Mesothelial cell of epicardium (in vitro differentiated cells): ENCODE measurements at regions not wholly inside any gene's neighbourhood (a gene's known extent, or its start where the extent isn't known, plus 50 kb on each side); places are given as distances from the start of the nearest gene placed in this dataset.
"Not testable (repeated sequence)": the region's sequence is repeated elsewhere in the genome, so short reads cannot be mapped to it uniquely, and the experiment has no call there.

Source experiments
- DNase-seq, 2 experiments: peaks; one replicate each; pipeline ENCODE4 v3.0.0; 2021; ENCODE audit warnings: low spot score in 2 of 2; ENCODE audit not compliant: unreplicated experiment in 2 of 2
- H3K27ac Mint-ChIP-seq: 2 replicates; pipeline ENCODE4 v1.8.0; 2021; ENCODE audit warnings: mixed read lengths
- H3K27me3 Mint-ChIP-seq: 2 replicates; pipeline ENCODE4 v1.8.0; 2021; ENCODE audit warnings: low read depth, mixed read lengths
- H3K36me3 Mint-ChIP-seq: 2 replicates; pipeline ENCODE4 v1.8.0; 2021; ENCODE audit warnings: mixed read lengths
- H3K4me1 Mint-ChIP-seq: 2 replicates; pipeline ENCODE4 v1.8.0; 2021; ENCODE audit warnings: mixed read lengths
- H3K4me3 Mint-ChIP-seq: 2 replicates; pipeline ENCODE4 v1.8.0; 2021; ENCODE audit warnings: mild to moderate bottlenecking, moderate library complexity, mixed read lengths
- H3K9me3 Mint-ChIP-seq: 2 replicates; pipeline ENCODE4 v1.8.0; 2021; ENCODE audit warnings: mixed read lengths
- CTCF ChIP-seq: fragments of 200-600 bp; sonication (generic); IDR thresholded peaks from one replicate; pipeline ENCODE4 v1.5.0; 2021; ENCODE audit warnings: antibody characterized with exemption; ENCODE audit not compliant: unreplicated experiment

GRCh38 chr3:144957398-144958101 lies 985.9 kb downstream of the DIPK2A start:
- no peak for DNase-seq
- no peak for TF ChIP-seq CTCF
- Mint-ChIP-seq H3K9me3 (peaks cover 2% of the 10 kb centered on the region), H3K27ac (no peak overlapping the region), H3K27me3 (no peaks in the 10 kb centered on the region), H3K4me3 (no peak overlapping the region), H3K36me3 (no peaks in the 10 kb centered on the region), H3K4me1 (no peaks in the 10 kb centered on the region)

- no peak for TF ChIP-seq CTCF
- Mint-ChIP-seq H3K9me3 (no peaks in the 10 kb centered on the region), H3K27me3 (no peaks in the 10 kb centered on the region), H3K27ac (no peak overlapping the region), H3K4me1 (no peaks in the 10 kb centered on the region), H3K4me3 (no peak overlapping the region), H3K36me3 (no peaks in the 10 kb centered on the region)
- DNase-seq, result no peak
Observed at GRCh38 chr3:144963810-144964209, 992.2 kb downstream of the DIPK2A start.

GRCh38 chr3:144966560-144966959 lies 994.9 kb downstream of the DIPK2A start:
- H3K9me3 Mint-ChIP-seq, result no peaks in the 10 kb centered on the region

GRCh38 chr3:144968750-144969350 lies 997.2 kb downstream of the DIPK2A start:
- H3K27me3 Mint-ChIP-seq, result no peaks in the 10 kb centered on the region
- H3K4me3 Mint-ChIP-seq, result no peak overlapping the region
- DNase-seq, result no peak
- H3K9me3 Mint-ChIP-seq, result no peaks in the 10 kb centered on the region
- no peak overlapping the region for H3K27ac Mint-ChIP-seq
- no peaks in the 10 kb centered on the region for H3K36me3 Mint-ChIP-seq
- no peak for TF ChIP-seq CTCF
- H3K4me1 Mint-ChIP-seq, result no peaks in the 10 kb centered on the region

More at GRCh38 chr3:144966560-144966959, 994.9 kb downstream of the DIPK2A start:
- TF ChIP-seq CTCF, result no peak
- Mint-ChIP-seq H3K4me1 (no peaks in the 10 kb centered on the region), H3K27me3 (no peaks in the 10 kb centered on the region), H3K36me3 (no peaks in the 10 kb centered on the region), H3K27ac (no peak overlapping the region), H3K4me3 (no peak overlapping the region)
- no peak for DNase-seq

GRCh38 chr3:144984481-144984880 lies 1012.9 kb downstream of the DIPK2A start:
- H3K9me3 Mint-ChIP-seq, result peaks cover 19% of the 10 kb centered on the region
- not testable (repeated sequence) for H3K27me3 Mint-ChIP-seq, H3K4me3 Mint-ChIP-seq, DNase-seq, H3K27ac Mint-ChIP-seq, H3K36me3 Mint-ChIP-seq, H3K4me1 Mint-ChIP-seq

GRCh38 chr3:144989807-144990206 lies 1018.2 kb downstream of the DIPK2A start:
- H3K4me3 Mint-ChIP-seq, result no peak overlapping the region
- peaks cover 20% of the 10 kb centered on the region for H3K9me3 Mint-ChIP-seq
- no peaks in the 10 kb centered on the region for H3K36me3 Mint-ChIP-seq
- no peak overlapping the region for H3K27ac Mint-ChIP-seq
- H3K4me1 Mint-ChIP-seq, result no peaks in the 10 kb centered on the region
- no peaks in the 10 kb centered on the region for H3K27me3 Mint-ChIP-seq
- no peak for TF ChIP-seq CTCF
- no peak for DNase-seq
